ENCODE measurements at regions not wholly inside any gene's neighbourhood (a gene's known extent, or its start where the extent isn't known, plus 50 kb on each side); places are given as distances from the start of the nearest gene placed in this dataset.

GRCh38 chr5:56337715-56338319 is 104.7 kb upstream of the ANKRD55 start:
- Histone ChIP-seq H3K9me3 (peaks cover 0 to 11% of the 10 kb centered on the region in 2 donors), H3K4me1 (no peaks in the 10 kb centered on the region), H3K27ac (no peak overlapping the region), H3K27me3 (no peaks in the 10 kb centered on the region), H3K4me3 (no peak overlapping the region), H3K36me3 (no peaks in the 10 kb centered on the region)
- DNase-seq: no peak
- ATAC-seq: no peak
- TF ChIP-seq CTCF (IDR thresholded peaks at IDR 0.05): no peak
- intact Hi-C loops (cut with DNase I): no loop called here

DNA sequence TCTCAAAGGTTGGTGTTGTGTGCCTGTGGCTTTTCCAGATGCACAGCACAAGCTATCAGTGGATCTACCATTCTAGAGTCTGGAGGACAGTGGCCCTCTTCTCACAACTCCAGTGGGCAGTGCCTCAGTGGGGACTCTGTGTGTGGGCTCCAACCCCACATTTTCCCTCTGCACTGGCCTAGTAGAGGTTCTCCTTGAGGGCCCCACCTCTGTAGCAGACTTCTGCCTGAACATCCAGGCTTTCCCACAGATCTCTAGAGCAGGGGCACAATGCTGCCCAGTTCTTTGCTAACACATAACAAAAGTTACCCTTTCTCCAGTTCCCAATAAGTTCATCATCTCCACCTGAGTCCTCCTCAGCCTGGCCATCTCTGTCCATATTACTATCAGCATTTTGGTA is 102.1 kb upstream of the ANKRD55 start:
- peaks cover 0 to 11% of the 10 kb centered on the region in 2 donors for H3K9me3 ChIP-seq
- H3K36me3 ChIP-seq: no peaks in the 10 kb centered on the region
- no peaks in the 10 kb centered on the region for H3K4me1 ChIP-seq
- no peaks in the 10 kb centered on the region for H3K27me3 ChIP-seq
- no peak for DNase-seq
- H3K27ac ChIP-seq: no peak overlapping the region
- no peak for ATAC-seq
- intact Hi-C loops (cut with DNase I): no loop called here
- H3K4me3 ChIP-seq: no peak overlapping the region
- no peak for TF ChIP-seq CTCF (IDR thresholded peaks at IDR 0.05)

DNA sequence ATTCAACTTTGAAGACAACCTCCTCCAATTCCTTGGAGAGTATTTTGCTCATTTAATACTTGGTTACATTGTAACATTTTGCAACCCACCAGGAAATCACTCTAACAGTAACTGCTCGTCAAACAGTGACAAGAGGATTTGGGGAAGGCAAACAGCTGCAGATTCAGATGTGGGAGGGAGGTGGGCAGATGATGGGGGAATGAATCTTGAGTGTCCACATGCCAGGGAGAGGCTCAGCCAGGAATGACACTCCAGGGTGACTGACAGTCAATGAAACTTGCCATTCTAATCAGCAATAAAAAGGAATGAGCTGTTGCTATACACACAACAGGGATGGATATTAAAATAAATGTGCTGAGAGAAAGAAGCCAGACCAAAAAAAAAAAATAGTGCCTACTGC is 97.7 kb upstream of the ANKRD55 start:
- Histone ChIP-seq H3K27me3 (no peaks in the 10 kb centered on the region), H3K9me3 (peaks cover 0 to 11% of the 10 kb centered on the region in 2 donors), H3K36me3 (no peaks in the 10 kb centered on the region), H3K27ac (no peak overlapping the region), H3K4me3 (no peak overlapping the region), H3K4me1 (no peaks in the 10 kb centered on the region)
- intact Hi-C loops (cut with DNase I): no loop called here
- TF ChIP-seq CTCF (IDR thresholded peaks at IDR 0.05): no peak
- ATAC-seq: no peak
- no peak for DNase-seq

DNA sequence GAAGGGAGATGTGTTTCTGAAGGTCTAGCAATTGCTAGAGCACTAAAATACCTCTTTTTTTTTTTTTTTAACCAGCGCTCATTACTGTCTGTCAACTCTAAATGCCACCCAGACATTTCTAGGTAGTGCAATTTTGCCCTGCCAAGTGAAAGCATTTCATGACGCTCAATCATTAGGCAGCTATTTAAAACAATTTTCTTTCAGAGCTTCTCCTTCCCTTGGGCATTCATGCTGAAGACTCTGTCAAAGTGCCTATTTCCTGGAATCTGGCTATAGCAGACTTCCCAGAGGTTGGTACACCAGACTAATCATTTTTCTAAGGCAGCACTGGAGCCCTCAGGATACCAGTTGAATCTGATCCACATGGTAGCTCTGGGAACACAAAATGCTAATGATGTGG is 97.0 kb upstream of the ANKRD55 start:
- no peak for DNase-seq
- H3K27ac ChIP-seq: no peak overlapping the region
- peaks cover 0 to 7% of the 10 kb centered on the region in 2 donors for H3K9me3 ChIP-seq
- ATAC-seq: no peak
- no peak overlapping the region for H3K4me3 ChIP-seq
- H3K27me3 ChIP-seq: no peaks in the 10 kb centered on the region
- H3K4me1 ChIP-seq: no peaks in the 10 kb centered on the region
- H3K36me3 ChIP-seq: no peaks in the 10 kb centered on the region
- TF ChIP-seq CTCF (IDR thresholded peaks at IDR 0.05): no peak
- intact Hi-C loops (cut with DNase I): no loop called here

DNA sequence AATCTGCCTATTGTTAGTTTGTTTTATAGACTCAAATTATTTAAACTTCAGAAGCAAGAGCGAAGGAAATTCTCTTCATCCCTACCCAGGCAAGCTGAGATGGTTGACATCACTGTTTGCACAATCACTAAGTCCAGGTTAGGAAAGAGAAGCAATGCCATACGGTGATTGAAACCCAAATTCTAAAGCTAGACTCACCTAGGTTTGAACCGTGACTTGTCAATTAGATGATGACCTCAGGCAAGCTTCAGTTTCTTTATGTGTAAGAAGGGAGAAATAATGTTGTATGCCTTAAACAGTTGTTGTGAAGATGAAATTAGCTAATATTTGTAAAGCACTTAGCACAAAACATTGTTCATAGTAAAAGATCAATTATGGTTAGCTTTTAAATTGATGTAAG is 96.5 kb upstream of the ANKRD55 start:
- no peaks in the 10 kb centered on the region for H3K36me3 ChIP-seq
- no peak for ATAC-seq
- TF ChIP-seq CTCF (IDR thresholded peaks at IDR 0.05): no peak

More for the DNA sequence above, 96.5 kb upstream of the ANKRD55 start:
- DNase-seq: no peak
- Histone ChIP-seq H3K9me3 (peaks cover 0 to 1% of the 10 kb centered on the region in 2 donors), H3K4me3 (no peak overlapping the region), H3K4me1 (no peaks in the 10 kb centered on the region), H3K27ac (no peak overlapping the region), H3K27me3 (no peaks in the 10 kb centered on the region)
- intact Hi-C loops (cut with DNase I): no loop called here

Measured in left lung (tissue), 4 donors.